GM13976 (cell line): ENCODE measurements at regions not wholly inside any gene's neighbourhood (a gene's known extent, or its start where the extent isn't known, plus 50 kb on each side); places are given as distances from the start of the nearest gene placed in this dataset.

Experiments
- DNase-seq: peaks from one replicate; pipeline ENCODE4 v3.0.0; 2012; ENCODE audit warnings: low spot score
- CTCF ChIP-seq: IDR thresholded peaks from 2 replicates; pipeline ENCODE4 v1.5.1; 2012; ENCODE audit warnings: borderline replicate concordance, mild to moderate bottlenecking; ENCODE audit not compliant: insufficient read depth; ENCODE audit errors: extremely low read depth, missing control alignments, control extremely low read depth
- in situ Hi-C: fragments of 300-500 bp; cut with MboI; formaldehyde crosslinking; loops from one replicate; pipeline ENCODE4 v1.12.0; 2022; ENCODE audit warnings: low sequenced_read_pairs, mixed read lengths, inconsistent platforms; ENCODE audit not compliant: unreplicated experiment

GRCh38 chr2:8357738-8358518 lies 323.9 kb upstream of the ID2 start:
- in situ Hi-C loops: no loop called here
- TF ChIP-seq CTCF: no peak
- DNase-seq: no peak

- DNase-seq: no peak
- TF ChIP-seq CTCF: no peak
- in situ Hi-C loops: no loop called here
These were observed 319.9 kb upstream of the ID2 start for GRCh38 chr2:8361930-8362329.

- in situ Hi-C loops: no loop called here
- no peak for DNase-seq
- TF ChIP-seq CTCF: no peak
These were observed 318.7 kb upstream of the ID2 start for GRCh38 chr2:8363161-8363560.

- in situ Hi-C loops: no loop called here
- no peak for TF ChIP-seq CTCF
- DNase-seq: no peak
These were observed 317.2 kb upstream of the ID2 start for GRCh38 chr2:8364668-8365067.

GRCh38 chr2:8365331-8365910 lies 316.4 kb upstream of the ID2 start:
- TF ChIP-seq CTCF: no peak
- in situ Hi-C loops: no loop called here
- no peak for DNase-seq

GRCh38 chr2:8367833-8368232 lies 314.0 kb upstream of the ID2 start:
- TF ChIP-seq CTCF: no peak
- in situ Hi-C loops: no loop called here
- DNase-seq: no peak
